K562 (cell line): ENCODE measurements at regions not wholly inside any gene's neighbourhood (a gene's known extent, or its start where the extent isn't known, plus 50 kb on each side); places are given as distances from the start of the nearest gene placed in this dataset.
A peak's percentile ranks its signal among the peaks of the same experiment; 100 is the strongest.

Experiments
- BRF1 ChIP-seq: IDR thresholded peaks from 3 replicates; pipeline ENCODE4 v1.6.1; 2011; ENCODE audit warnings: borderline replicate concordance, mild to moderate bottlenecking; ENCODE audit not compliant: insufficient read length; ENCODE audit errors: extremely low read depth
- CBFB ChIP-seq: sonication (generic); formaldehyde crosslinking; IDR thresholded peaks from 2 replicates; pipeline ENCODE4 v1.4.0; 2020; ENCODE audit warnings: mild to moderate bottlenecking, missing genetic modification reagents
- CLOCK ChIP-seq: fragments of 250-450 bp; sonication (Bioruptor Pico); IDR thresholded peaks from 2 replicates; pipeline ENCODE4 v1.4.0; 2020; ENCODE audit warnings: mild to moderate bottlenecking, moderate library complexity, borderline replicate concordance
- COPS2 ChIP-seq: fragments of 450-650 bp; conservative IDR thresholded peaks from 2 replicates; pipeline ENCODE4 v1.6.1; 2016; ENCODE audit warnings: mild to moderate bottlenecking, moderate library complexity
- EGR1 ChIP-seq: fragments of 450-650 bp; conservative IDR thresholded peaks from 2 replicates; pipeline ENCODE4 v1.6.1; 2017; ENCODE audit warnings: mild to moderate bottlenecking
- ESRRA ChIP-seq: fragments of 450-650 bp; IDR thresholded peaks from 2 replicates; pipeline ENCODE4 v1.6.1; 2014; ENCODE audit warnings: low read depth, mild to moderate bottlenecking, moderate library complexity, borderline replicate concordance
- FOXA1 ChIP-seq: fragments of 450-650 bp; IDR thresholded peaks from 2 replicates; pipeline ENCODE4 v1.6.1; 2016; ENCODE audit warnings: mild to moderate bottlenecking, borderline replicate concordance
- GABPA ChIP-seq: fragments of 200-800 bp; sonication (Bioruptor generic); conservative IDR thresholded peaks from 2 replicates; pipeline ENCODE4 v1.6.1; 2016; ENCODE audit warnings: low read depth, missing genetic modification characterization, missing compliant biosample characterization
- GTF2B ChIP-seq: IDR thresholded peaks from 2 replicates; pipeline ENCODE4 v1.6.1; 2011; ENCODE audit not compliant: insufficient read length; ENCODE audit errors: extremely low read depth
- JUNB ChIP-seq: fragments of 450-650 bp; formaldehyde crosslinking; conservative IDR thresholded peaks from 2 replicates; pipeline ENCODE4 v1.4.0; 2020; ENCODE audit warnings: mild to moderate bottlenecking
- JUND ChIP-seq, 2 experiments: IDR thresholded peaks; 2 replicates in 1 of 2; 3 replicates in 1 of 2; pipeline ENCODE4 v1.6.1; 2011; ENCODE audit warnings: borderline replicate concordance in 2 of 2, low read depth in 2 of 2, low read length in 2 of 2, improper control_type of control experiment in 1 of 2, missing biosample characterization in 1 of 2, missing genetic modification characterization in 1 of 2, missing genetic modification reagents in 1 of 2
- LARP7 ChIP-seq: fragments of 450-650 bp; IDR thresholded peaks from 2 replicates; pipeline ENCODE4 v1.6.1; 2016
- MCM2 ChIP-seq: fragments of 450-650 bp; IDR thresholded peaks from 2 replicates; pipeline ENCODE4 v1.6.1; 2017; ENCODE audit warnings: low read depth, mild to moderate bottlenecking
- MECOM ChIP-seq: fragments of 250-450 bp; sonication (Bioruptor Pico); IDR thresholded peaks from 2 replicates; pipeline ENCODE4 v1.8.0; 2022; ENCODE audit warnings: inconsistent platforms
- NFYB ChIP-seq: IDR thresholded peaks from 2 replicates; pipeline ENCODE4 v1.6.1; 2011; ENCODE audit warnings: mild to moderate bottlenecking, moderate library complexity; ENCODE audit not compliant: insufficient read length; ENCODE audit errors: extremely low read depth
- POLR2AphosphoS5 ChIP-seq: IDR thresholded peaks from 2 replicates; pipeline ENCODE4 v1.6.1; 2011; ENCODE audit warnings: mild to moderate bottlenecking, low read depth, low read length, moderate library complexity; ENCODE audit not compliant: control insufficient read depth, insufficient read depth
- POLR2H ChIP-seq: IDR thresholded peaks from 2 replicates; pipeline ENCODE4 v1.6.1; 2016; ENCODE audit warnings: missing genetic modification characterization, low read depth, mild to moderate bottlenecking, control low read depth, missing compliant biosample characterization, moderate library complexity
- PPARD ChIP-seq: fragments of 250-450 bp; sonication (Bioruptor Pico); IDR thresholded peaks from 2 replicates; pipeline ENCODE4 v1.8.0; 2022; ENCODE audit warnings: inconsistent platforms, mild to moderate bottlenecking, moderate library complexity
- PREB ChIP-seq: sonication (generic); formaldehyde crosslinking; IDR thresholded peaks from 2 replicates; pipeline ENCODE4 v1.8.1; 2023; ENCODE audit warnings: mild to moderate bottlenecking, missing genetic modification reagents
- SNIP1 ChIP-seq: fragments of 450-650 bp; IDR thresholded peaks from 2 replicates; pipeline ENCODE4 v1.7.1; 2017; ENCODE audit warnings: low read depth, mild to moderate bottlenecking
- TAF1 ChIP-seq: IDR thresholded peaks from 2 replicates; pipeline ENCODE4 v1.6.1; 2011; ENCODE audit warnings: mild to moderate bottlenecking, low read length, moderate library complexity; ENCODE audit not compliant: insufficient read depth, control insufficient read depth, severe bottlenecking; ENCODE audit errors: extremely low read depth
- TAF7 ChIP-seq: fragments of 450-650 bp; IDR thresholded peaks from 2 replicates; pipeline ENCODE4 v1.6.1; 2016; ENCODE audit warnings: missing genetic modification characterization, missing compliant biosample characterization
- ZBTB2 ChIP-seq: fragments of 450-650 bp; IDR thresholded peaks from 2 replicates; pipeline ENCODE4 v1.6.1; 2016; ENCODE audit warnings: antibody characterized with exemption
- ZNF224 ChIP-seq: sonication (generic); formaldehyde crosslinking; IDR thresholded peaks from 2 replicates; pipeline ENCODE4 v1.8.0; 2022; ENCODE audit warnings: mild to moderate bottlenecking, missing genetic modification reagents
- ZNF644 ChIP-seq: fragments of 200-800 bp; sonication (Bioruptor generic); IDR thresholded peaks from 2 replicates; pipeline ENCODE4 v1.6.1; 2016; ENCODE audit warnings: low read depth, missing genetic modification characterization, missing compliant biosample characterization

- TF ChIP-seq TAF7 (no peak), ZNF224 (CRISPR knock-in tag) (no peak), MCM2 (no peak), NFYB (no peak), SNIP1 (no peak), BRF1 (no peak), EGR1 (no peak), POLR2AphosphoS5 (no peak), ESRRA (no peak), CBFB (CRISPR knock-in tag) (no peak), FOXA1 (no peak), ZNF644 (tag) (no peak), PREB (CRISPR knock-in tag) (no peak), MECOM (CRISPR knock-in tag) (peak; percentile 39; the same call in 1 of the 2 replicates), GTF2B (no peak), JUND (IDR thresholded peaks at IDR 0.05; ENCODE audit: borderline replicate concordance, low read depth, low read length) (peak; percentile 45; the same call in 1 of the 2 replicates), JUND (tag; IDR thresholded peaks at IDR 0.05; ENCODE audit: borderline replicate concordance, low read depth, low read length) (peak; percentile 46; the same call in 1 of the 3 replicates), CLOCK (CRISPR knock-in tag) (no peak), JUNB (no peak), LARP7 (no peak), COPS2 (no peak), PPARD (CRISPR knock-in tag) (no peak), POLR2H (tag) (no peak), GABPA (tag) (no peak), TAF1 (no peak), ZBTB2 (no peak)
These were observed 145.8 kb upstream of the ATP6AP2 start (continued) for GRCh38 chrX:40434947-40435346.
